GM21825 (cell line): ENCODE measurements at regions not wholly inside any gene's neighbourhood (a gene's known extent, or its start where the extent isn't known, plus 50 kb on each side); places are given as distances from the start of the nearest gene placed in this dataset.
"Not testable (repeated sequence)": the region's sequence is repeated elsewhere in the genome, so short reads cannot be mapped to it uniquely, and the experiment has no call there.

Experiments used
- ATAC-seq: cut with Tn5 transposase; IDR thresholded peaks from one replicate; pipeline ENCODE4 v1.9.1; 2021; ENCODE audit warnings: mild to moderate bottlenecking, moderate library complexity; ENCODE audit not compliant: unreplicated experiment

DNA sequence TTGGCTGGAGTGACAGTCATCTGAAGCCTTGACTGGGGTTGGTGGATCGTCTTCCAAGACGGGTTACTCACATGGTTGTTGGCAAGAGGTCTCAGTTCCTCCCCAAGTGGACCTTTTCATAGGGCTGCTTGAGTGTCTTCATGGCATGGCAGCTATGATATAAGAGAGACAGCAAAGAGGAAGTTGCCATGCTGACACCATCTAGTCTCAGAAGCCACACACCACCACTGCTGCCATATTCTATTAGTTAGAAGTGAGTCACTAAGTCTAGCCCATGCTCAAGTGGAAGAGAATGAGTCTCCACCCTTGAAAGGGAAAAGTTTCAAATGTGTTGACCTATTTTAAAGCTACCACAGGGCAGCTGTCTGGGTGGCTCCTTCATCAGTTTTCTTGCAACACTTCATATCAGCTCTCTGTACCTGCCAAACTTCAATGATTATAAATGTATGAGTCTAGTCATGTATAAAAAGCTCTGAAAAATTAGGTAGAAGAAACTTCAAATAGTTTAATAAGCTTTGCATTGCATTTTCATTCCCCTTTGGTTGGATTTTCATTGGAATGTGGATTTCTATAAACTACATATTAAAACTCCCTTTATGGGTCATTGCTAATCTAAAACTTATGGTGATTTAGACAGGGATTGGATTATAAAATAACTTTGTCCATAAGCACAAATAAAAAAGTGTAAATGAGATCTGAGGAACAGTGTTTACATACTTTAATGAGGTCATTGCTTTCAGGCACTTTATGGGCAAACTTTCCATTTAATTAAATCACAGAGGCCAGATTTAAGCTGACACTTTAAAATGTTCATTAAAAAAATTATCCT lies 68.0 kb upstream of the ATXN3L start:
- ATAC-seq: no peak

- ATAC-seq: no peak
These were observed 66.8 kb upstream of the ATXN3L start for GRCh38 chrX:13386636-13387035.

GRCh38 chrX:13386092-13386491 lies 66.2 kb upstream of the ATXN3L start:
- no peak for ATAC-seq

DNA sequence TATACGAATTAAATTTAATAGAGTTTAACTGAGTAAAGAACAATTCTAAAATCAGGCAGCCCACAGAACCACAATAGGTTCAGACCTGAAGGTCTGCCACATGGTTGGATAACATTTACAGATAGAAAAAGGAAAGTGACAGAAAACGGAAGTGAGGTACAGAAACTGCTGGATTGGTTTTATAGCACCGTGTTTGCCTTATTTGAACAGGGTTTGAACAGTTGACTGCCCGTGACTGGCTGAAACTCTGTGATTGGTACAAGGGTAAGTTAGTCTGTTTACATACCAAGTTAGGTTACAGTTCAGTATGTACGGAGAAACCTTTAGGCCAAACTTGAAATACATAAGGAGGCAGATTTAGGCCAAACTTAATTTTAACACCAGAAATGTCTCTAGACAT lies 64.1 kb upstream of the ATXN3L start:
- no peak for ATAC-seq

GRCh38 chrX:13381514-13381913 lies 61.7 kb upstream of the ATXN3L start:
- no peak for ATAC-seq

DNA sequence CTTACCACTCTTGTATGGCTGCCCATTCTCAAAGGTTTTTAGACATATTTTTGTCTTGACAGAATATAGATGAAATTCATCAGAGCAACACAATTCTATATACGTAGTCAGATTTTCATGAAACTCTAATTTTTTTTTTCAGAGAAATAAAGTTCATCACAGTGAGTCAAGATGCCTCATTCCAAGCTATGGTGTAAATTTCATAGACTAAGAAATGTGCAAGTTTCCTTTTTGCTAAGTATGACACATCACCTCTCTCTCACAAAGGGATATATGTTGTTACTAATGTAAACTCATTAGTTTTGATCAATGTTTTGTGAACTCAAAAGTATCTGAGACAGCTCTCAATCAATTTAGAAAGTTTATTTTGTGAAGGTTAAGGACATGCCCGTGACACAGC lies 60.4 kb upstream of the ATXN3L start:
- no peak for ATAC-seq

- ATAC-seq: not testable (repeated sequence)
These were observed 59.0 kb upstream of the ATXN3L start for GRCh38 chrX:13378562-13379518.

GRCh38 chrX:13377550-13377934 lies 57.7 kb upstream of the ATXN3L start:
- ATAC-seq: no peak

GRCh38 chrX:13376857-13377549 lies 57.1 kb upstream of the ATXN3L start:
- no peak for ATAC-seq

GRCh38 chrX:13375596-13375995 lies 55.7 kb upstream of the ATXN3L start:
- not testable (repeated sequence) for ATAC-seq

DNA sequence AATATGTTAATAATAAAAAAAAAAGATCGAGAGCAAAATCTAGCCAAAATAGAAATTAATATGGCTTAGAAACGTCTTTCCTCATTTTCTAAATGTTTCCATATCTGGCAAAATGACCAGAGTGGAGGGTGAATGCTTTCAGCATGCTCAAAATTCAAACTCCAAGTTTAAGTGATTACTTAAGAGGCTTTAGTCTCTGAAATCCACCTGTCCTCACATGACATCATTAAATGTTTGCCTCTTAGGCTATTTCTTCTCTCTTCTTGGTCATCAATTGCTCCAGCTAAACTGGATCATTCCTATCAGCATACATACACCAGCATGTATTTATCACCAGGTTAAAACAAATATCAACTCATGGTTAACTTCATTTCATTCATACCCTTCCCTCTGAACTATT lies 54.5 kb upstream of the ATXN3L start:
- no peak for ATAC-seq

DNA sequence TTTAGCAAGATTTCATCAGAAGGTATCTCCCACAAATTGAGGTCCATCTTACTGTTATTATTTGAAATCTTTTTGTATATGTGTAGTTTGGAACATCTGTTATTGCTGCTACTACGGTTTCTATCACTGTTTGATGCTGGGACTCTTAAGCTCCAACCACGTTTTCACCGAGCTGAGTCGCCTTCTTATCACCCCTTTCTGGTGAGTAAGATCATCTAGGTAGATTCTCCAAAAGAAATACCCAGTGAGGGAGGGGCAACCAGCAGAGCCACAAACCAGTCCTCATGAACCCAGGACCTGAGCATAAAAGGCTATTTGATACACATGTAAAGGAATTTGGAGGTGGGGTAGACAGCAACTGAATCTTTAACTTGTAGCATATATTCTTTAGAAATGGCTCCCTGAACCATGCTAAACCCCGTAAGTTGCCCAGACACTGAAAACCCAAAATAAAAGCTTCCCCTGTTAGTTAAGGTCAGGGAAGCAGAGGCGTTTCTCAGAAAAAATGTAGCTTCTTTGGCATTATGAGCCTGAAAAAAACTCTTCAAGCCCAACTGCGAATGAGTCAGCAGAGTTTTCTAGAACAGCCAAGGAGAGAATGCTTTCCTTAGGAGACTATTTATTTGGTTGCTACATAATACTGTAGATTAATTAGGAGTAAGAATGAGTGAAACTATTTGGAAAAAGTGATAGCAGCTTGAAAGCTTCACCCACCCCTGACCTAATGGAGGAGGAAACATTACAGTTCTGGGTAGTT lies 53.8 kb upstream of the ATXN3L start:
- ATAC-seq: no peak

DNA sequence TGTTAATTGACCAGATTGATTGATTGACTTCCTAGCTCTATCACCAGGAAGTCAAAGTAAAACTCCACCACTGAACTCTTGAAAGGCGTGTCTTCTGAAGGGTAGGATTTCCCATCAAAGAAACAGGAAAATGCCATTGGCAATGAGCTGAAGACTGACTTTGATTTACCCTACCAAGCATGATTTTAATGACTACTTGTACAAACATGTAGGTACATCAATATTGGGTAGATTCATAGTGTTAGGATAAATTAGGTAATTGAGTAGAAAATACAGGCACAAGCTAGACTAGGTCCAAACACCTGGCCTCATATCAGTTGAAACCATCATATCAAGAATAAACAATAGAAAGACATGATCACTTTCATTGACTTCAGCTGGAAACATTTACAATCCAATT lies 53.2 kb upstream of the ATXN3L start:
- ATAC-seq: no peak

DNA sequence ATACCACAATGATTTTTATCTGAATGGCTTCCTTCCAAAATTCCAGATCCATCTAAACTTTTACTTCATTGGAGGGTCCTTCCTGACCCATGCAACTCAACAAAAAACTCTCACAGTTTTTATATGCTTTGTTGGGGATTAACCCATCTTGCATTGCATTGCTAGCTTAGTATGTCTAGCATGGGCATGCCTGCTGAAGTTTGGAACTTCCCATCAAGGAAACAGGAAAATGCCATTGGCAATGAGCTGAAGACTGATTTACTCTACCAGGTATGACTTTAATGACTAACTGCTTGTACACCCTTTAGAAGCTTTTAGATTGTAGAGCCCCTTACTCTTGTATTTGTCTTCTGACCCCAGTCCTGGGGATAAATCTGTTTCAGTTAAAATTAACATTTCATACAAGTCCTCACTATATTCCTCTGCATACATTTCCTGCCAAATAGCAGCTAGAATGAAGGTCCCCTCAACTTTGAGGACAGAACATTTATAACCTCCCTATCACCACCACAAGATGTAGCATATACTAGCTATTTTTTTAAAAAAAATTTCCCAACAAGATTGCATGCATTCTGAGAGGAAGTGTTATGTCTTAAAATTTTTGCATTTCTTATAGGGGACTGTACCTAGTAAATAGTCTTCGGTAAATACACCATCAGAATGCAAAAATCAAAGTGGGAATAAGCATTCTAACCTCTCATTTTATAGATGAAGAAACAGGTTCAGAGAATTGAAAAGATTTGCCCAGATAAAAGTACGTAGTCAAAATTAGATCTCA lies 52.5 kb upstream of the ATXN3L start:
- ATAC-seq: no peak

GRCh38 chrX:13371186-13371585 lies 51.3 kb upstream of the ATXN3L start:
- no peak for ATAC-seq

DNA sequence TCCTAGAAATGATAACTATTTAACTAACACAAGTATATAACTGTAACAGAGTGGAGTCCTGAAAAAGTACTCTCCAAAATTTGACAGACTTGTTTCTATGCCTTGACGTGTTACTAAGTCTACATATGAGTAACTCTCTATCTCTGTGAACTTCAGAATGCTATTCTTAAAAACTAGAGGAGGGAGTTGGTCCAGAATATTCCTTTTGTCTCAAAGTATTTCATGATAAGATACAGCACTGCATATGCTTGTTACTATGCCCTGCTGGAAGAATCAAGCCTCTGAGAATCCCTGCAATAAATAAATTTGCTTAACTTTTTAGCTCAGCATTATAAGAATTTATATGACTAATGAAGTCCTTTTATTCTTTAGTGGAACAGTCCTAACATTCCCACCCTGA lies 50.9 kb upstream of the ATXN3L start:
- ATAC-seq: no peak
